ENCODE measurements at regions not wholly inside any gene's neighbourhood (a gene's known extent, or its start where the extent isn't known, plus 50 kb on each side); places are given as distances from the start of the nearest gene placed in this dataset.

GRCh38 chr6:22057962-22058361 lies 238.9 kb downstream of the PRL start:
- no peak for TF ChIP-seq JUN (IDR thresholded peaks at IDR 0.05)
- no peak for TF ChIP-seq FOSL2 (IDR thresholded peaks at IDR 0.05)
- TF ChIP-seq FOSL2 (CRISPR knock-in tag; IDR thresholded peaks at IDR 0.05), result no peak
- TF ChIP-seq, protein P1, sequence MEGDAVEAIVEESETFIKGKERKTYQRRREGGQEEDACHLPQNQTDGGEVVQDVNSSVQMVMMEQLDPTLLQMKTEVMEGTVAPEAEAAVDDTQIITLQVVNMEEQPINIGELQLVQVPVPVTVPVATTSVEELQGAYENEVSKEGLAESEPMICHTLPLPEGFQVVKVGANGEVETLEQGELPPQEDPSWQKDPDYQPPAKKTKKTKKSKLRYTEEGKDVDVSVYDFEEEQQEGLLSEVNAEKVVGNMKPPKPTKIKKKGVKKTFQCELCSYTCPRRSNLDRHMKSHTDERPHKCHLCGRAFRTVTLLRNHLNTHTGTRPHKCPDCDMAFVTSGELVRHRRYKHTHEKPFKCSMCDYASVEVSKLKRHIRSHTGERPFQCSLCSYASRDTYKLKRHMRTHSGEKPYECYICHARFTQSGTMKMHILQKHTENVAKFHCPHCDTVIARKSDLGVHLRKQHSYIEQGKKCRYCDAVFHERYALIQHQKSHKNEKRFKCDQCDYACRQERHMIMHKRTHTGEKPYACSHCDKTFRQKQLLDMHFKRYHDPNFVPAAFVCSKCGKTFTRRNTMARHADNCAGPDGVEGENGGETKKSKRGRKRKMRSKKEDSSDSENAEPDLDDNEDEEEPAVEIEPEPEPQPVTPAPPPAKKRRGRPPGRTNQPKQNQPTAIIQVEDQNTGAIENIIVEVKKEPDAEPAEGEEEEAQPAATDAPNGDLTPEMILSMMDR (IDR thresholded peaks at IDR 0.05), result no peak
- no peak for TF ChIP-seq RNF2 (IDR thresholded peaks at IDR 0.05; ENCODE audit: borderline replicate concordance, low read depth)

Data from A549 (cell line).